ENCODE measurements at regions not wholly inside any gene's neighbourhood (a gene's known extent, or its start where the extent isn't known, plus 50 kb on each side); places are given as distances from the start of the nearest gene placed in this dataset.

- peak; percentile 33 for DNase-seq (ENCODE audit: low read depth, low spot score)
Measured at GRCh38 chr11:35077709-35078469, 61.1 kb upstream of the CD44 start.

- DNase-seq (ENCODE audit: low read depth, low spot score): no peak
Measured at GRCh38 chr11:35078470-35078735, 60.6 kb upstream of the CD44 start.

- no peak for DNase-seq (ENCODE audit: low read depth, low spot score)
Measured at GRCh38 chr11:35079611-35080010, 59.4 kb upstream of the CD44 start.

GRCh38 chr11:35082321-35083180 lies 56.4 kb upstream of the CD44 start:
- peak; percentile 66 for DNase-seq (ENCODE audit: low read depth, low spot score)

- DNase-seq (ENCODE audit: low read depth, low spot score): no peak
Measured at GRCh38 chr11:35083181-35083430, 55.9 kb upstream of the CD44 start.

GRCh38 chr11:35083431-35084238 lies 55.3 kb upstream of the CD44 start:
- peak; percentile 44 for DNase-seq (ENCODE audit: low read depth, low spot score)

- no peak for DNase-seq (ENCODE audit: low read depth, low spot score)
Measured at GRCh38 chr11:35084817-35085440, 54.0 kb upstream of the CD44 start.

GRCh38 chr11:35085531-35086165 lies 53.3 kb upstream of the CD44 start:
- no peak for DNase-seq (ENCODE audit: low read depth, low spot score)

GRCh38 chr11:35087648-35088047 lies 51.3 kb upstream of the CD44 start:
- no peak for DNase-seq (ENCODE audit: low read depth, low spot score)

GRCh38 chr11:35088226-35088625 lies 50.7 kb upstream of the CD44 start:
- no peak for DNase-seq (ENCODE audit: low read depth, low spot score)

- no peak for DNase-seq (ENCODE audit: low read depth, low spot score)
Measured at GRCh38 chr11:35088676-35089075, 50.3 kb upstream of the CD44 start.

All from activated CD4-positive, CD25-positive, alpha-beta regulatory T cell treated with anti-CD3 and anti-CD28 coated beads, Interleukin-2, amount 50 U/mL, for 16 hours (primary cell).